ENCODE measurements at regions not wholly inside any gene's neighbourhood (a gene's known extent, or its start where the extent isn't known, plus 50 kb on each side); places are given as distances from the start of the nearest gene placed in this dataset.

DNA sequence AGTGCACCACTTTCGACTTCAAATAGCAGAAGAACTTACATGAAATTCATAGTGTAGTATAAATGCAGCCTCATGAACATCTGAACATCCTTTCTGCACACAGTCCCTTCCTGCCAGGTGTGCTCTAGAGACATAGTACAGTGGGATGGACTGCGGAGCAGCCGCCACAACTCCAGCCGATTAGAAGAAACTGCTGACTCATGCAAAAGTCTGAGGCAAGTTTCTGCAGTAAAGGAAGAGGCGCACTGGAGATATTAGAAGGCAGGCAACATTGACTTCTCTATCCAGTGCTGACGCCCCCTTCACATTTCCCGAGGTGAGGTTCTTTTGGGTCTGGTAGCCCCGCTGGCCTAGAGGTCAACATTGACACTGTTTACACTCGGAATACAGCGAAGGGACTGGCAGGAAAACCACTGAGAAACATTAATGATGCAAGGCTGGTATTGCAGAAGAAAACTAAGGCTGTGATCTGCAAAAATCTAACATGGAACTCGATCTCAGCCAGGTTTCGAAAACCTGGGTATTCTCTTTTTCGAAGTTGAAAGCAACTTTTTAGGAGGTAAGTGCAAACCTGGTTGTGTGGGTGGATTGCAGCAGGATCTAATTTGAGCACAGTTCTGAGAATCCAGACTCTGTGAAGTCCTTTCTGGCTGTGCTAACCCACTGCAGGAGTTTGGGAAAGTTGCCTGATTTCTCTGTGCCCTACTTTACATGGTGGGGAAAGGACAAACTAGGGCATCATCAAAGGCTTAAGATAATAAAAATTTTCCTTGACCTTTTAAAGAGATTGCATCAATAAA, 90.7 kb downstream of the CDC7 start:
- Histone ChIP-seq H3K9me3 (replicated peaks) (no peaks in the 10 kb centered on the region), H3K4me1 (peaks cover 38% of the 10 kb centered on the region), H3K27me3 (ENCODE audit: low read depth) (no peaks in the 10 kb centered on the region), H3K4me3 (no peak overlapping the region), H3K27ac (replicated peaks) (no peak overlapping the region), H3K36me3 (no peaks in the 10 kb centered on the region)
- no peak for DNase-seq
- intact Hi-C loops (cut with micrococcal nuclease) = no loop called here
- TF ChIP-seq, protein P1, sequence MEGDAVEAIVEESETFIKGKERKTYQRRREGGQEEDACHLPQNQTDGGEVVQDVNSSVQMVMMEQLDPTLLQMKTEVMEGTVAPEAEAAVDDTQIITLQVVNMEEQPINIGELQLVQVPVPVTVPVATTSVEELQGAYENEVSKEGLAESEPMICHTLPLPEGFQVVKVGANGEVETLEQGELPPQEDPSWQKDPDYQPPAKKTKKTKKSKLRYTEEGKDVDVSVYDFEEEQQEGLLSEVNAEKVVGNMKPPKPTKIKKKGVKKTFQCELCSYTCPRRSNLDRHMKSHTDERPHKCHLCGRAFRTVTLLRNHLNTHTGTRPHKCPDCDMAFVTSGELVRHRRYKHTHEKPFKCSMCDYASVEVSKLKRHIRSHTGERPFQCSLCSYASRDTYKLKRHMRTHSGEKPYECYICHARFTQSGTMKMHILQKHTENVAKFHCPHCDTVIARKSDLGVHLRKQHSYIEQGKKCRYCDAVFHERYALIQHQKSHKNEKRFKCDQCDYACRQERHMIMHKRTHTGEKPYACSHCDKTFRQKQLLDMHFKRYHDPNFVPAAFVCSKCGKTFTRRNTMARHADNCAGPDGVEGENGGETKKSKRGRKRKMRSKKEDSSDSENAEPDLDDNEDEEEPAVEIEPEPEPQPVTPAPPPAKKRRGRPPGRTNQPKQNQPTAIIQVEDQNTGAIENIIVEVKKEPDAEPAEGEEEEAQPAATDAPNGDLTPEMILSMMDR (IDR thresholded peaks at IDR 0.05; ENCODE audit: borderline replicate concordance) = no peak

DNA sequence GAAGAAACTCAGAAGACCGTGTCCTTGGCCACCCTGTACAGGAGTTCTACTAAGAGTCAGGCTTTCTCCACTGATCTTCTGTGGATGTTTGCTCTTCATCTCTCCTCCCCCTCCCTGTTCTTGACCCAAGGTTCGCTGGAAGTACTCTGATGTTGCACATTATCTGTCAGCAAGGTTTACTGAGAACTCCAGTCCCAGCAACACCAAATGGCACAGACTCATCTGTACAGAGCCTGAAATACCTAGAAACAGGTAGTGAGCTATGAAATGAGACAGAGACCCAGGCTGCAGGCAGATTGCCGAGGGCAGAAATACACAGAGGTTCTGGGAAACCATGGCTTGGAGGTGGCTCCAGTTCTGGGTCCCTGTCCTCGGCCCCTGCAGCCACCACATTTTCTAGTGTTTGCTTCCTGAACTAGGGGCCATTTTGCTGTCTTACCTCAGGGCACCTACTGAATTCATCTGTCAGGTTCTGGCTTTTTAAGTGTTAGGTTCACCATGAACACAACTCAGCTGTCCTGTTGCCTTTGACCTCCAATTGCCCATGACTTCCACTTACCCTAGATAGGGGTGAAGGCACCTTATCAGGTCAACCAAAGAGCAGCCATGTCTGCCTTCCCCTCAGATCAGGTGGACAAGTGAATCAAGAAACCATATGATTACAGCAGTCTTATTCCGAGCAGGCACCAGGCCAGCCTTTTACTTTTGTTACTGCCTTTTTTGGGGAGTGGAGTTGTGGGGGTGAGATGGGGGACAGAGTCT, 92.2 kb downstream of the CDC7 start:
- Histone ChIP-seq H3K4me1 (peaks cover 38% of the 10 kb centered on the region), H3K27me3 (ENCODE audit: low read depth) (no peaks in the 10 kb centered on the region), H3K9me3 (replicated peaks) (no peaks in the 10 kb centered on the region), H3K4me3 (no peak overlapping the region), H3K36me3 (no peaks in the 10 kb centered on the region), H3K27ac (replicated peaks) (no peak overlapping the region)
- TF ChIP-seq, protein P1 (IDR thresholded peaks at IDR 0.05; ENCODE audit: borderline replicate concordance) = no peak
- intact Hi-C loops (cut with micrococcal nuclease) = no loop called here
- no peak for DNase-seq

DNA sequence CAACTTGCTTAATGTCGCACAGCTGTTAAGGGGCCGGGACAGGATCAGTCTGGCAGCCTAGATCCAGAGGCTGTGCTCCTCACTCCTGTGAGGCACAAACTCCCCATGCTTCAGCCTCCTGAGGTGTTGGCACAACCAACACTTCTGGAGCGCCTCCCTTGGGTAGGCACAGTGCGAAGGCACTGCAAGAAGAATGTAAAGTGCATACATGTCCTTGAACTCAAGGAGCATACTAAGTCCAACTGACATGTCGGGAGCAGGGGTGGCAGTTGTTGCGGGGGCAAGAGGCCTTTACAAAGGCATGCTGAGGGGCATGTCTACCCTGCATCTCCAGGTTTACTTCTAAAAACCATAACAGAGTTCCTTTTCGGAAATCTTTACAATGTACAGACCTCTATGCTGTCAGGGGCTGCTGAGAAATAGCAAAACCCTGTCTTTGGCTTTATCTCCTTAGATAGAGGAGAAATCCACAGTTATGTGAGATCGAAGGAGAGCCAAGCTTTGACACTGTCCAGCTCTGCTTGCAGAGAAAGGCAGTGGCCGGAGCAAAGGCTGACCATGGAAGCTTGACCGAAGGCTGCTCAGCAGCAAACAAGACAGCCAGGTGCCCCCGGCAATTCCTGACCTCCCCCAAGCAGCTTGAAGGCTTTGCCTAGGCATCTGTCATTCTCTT, 93.9 kb downstream of the CDC7 start:
- TF ChIP-seq, protein P1 (IDR thresholded peaks at IDR 0.05; ENCODE audit: borderline replicate concordance) = no peak
- no peaks in the 10 kb centered on the region for H3K9me3 ChIP-seq (replicated peaks)
- intact Hi-C loops (cut with micrococcal nuclease) = no loop called here
- H3K27me3 ChIP-seq (ENCODE audit: low read depth) = no peaks in the 10 kb centered on the region
- H3K4me1 ChIP-seq = peaks cover 31% of the 10 kb centered on the region
- no peak overlapping the region for H3K4me3 ChIP-seq
- no peaks in the 10 kb centered on the region for H3K36me3 ChIP-seq
- no peak overlapping the region for H3K27ac ChIP-seq (replicated peaks)
- DNase-seq = no peak

DNA sequence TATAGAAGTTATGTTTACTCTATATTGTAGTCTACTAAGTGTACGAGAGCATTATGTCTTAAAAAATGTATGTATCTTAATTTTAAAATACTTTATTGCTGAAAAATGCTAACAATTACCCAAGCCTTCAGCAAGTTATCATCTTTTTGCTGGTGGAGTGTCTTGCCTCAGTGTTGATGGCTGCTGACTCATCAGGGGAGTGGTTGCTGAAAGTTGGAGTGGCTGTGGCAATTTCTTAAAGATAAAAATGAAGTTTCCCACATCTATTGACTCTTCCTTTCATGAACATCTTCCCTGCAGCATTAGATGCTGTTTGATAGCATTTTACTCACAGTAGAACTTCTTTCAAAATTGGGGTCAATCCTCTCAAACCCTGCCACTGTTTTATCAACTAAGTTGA, 95.8 kb downstream of the CDC7 start:
- Histone ChIP-seq H3K36me3 (no peaks in the 10 kb centered on the region), H3K4me3 (no peak overlapping the region), H3K9me3 (replicated peaks) (no peaks in the 10 kb centered on the region), H3K4me1 (peaks cover 31% of the 10 kb centered on the region), H3K27me3 (ENCODE audit: low read depth) (no peaks in the 10 kb centered on the region), H3K27ac (replicated peaks) (no peak overlapping the region)
- TF ChIP-seq, protein P1 (IDR thresholded peaks at IDR 0.05; ENCODE audit: borderline replicate concordance) = no peak
- no peak for DNase-seq
- intact Hi-C loops (cut with micrococcal nuclease) = no loop called here

DNA sequence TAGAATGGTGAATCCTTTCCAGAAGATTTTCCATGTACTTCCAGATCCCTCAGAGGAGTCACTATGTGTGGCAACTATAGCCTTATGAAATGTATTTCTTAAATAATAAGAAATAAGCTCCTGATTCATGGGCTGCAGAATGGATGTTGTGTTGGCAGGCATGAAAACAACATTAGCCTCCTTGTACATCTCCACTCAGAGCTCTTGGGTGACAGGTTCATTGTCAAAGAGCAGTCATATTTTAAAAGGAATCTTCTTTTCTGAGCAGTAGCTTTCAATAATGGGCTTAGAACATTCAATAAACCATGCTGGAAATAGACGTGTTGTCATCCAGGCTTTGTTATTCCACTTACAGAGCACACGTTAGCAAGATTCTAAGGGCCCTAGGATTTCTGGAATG, 96.6 kb downstream of the CDC7 start:
- Histone ChIP-seq H3K27ac (replicated peaks) (no peak overlapping the region), H3K27me3 (ENCODE audit: low read depth) (no peaks in the 10 kb centered on the region), H3K36me3 (no peaks in the 10 kb centered on the region), H3K9me3 (replicated peaks) (no peaks in the 10 kb centered on the region), H3K4me3 (no peak overlapping the region), H3K4me1 (peaks cover 29% of the 10 kb centered on the region)
- intact Hi-C loops (cut with micrococcal nuclease) = no loop called here
- DNase-seq = no peak
- TF ChIP-seq, protein P1 (IDR thresholded peaks at IDR 0.05; ENCODE audit: borderline replicate concordance) = no peak
